GM18517 (cell line): ENCODE measurements at regions not wholly inside any gene's neighbourhood (a gene's known extent, or its start where the extent isn't known, plus 50 kb on each side); places are given as distances from the start of the nearest gene placed in this dataset.
A peak's percentile ranks its signal among the peaks of the same experiment; 100 is the strongest.
"Not testable (repeated sequence)": the region's sequence is repeated elsewhere in the genome, so short reads cannot be mapped to it uniquely, and the experiment has no call there.

Experiments used
- ATAC-seq: cut with Tn5 transposase; IDR thresholded peaks from one replicate; pipeline ENCODE4 v1.9.1; 2021; ENCODE audit warnings: mild to moderate bottlenecking, moderate library complexity; ENCODE audit not compliant: unreplicated experiment

DNA sequence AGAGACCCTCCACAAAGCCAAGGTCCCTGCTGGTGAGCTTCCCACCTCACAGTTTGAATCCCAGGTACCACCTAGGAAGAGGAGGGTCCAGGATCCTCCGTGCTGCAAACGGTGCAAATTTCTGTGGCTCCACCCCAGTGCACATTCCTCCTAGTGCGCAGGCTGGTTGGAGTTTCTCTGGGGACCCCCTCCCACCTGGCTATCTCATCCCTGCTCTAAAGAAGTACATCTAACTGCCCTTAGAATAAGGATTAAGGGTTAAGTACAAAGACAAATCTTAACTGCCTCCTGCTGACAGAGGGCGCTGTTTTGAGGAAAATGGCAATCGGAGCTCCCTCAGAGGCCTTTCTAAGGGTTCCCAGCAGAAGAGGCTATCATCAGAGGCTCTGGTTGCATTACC is 109.6 kb upstream of the FSIP2 start:
- ATAC-seq: peak; percentile 53

GRCh38 chr2:185633621-185634020 is 105.0 kb upstream of the FSIP2 start:
- ATAC-seq: no peak

DNA sequence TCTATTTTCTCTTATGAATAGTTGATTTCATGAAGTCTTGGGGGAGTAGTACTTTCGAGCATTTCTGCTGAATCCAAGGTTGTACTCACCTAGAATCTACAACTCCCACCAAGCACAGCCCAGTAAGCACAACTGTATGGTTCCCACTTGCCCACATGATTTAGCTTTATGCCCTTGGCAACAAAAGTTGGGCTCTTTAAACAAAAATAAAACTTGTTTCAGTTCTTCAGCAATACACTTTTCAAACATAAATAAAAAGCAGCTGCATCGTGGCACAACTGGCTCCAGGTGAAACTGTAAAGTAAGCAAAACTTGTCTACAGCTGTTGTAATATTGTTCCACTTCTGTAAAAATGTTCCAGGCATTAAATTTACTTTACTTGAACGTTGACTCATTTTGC is 99.8 kb upstream of the FSIP2 start:
- ATAC-seq: no peak

DNA sequence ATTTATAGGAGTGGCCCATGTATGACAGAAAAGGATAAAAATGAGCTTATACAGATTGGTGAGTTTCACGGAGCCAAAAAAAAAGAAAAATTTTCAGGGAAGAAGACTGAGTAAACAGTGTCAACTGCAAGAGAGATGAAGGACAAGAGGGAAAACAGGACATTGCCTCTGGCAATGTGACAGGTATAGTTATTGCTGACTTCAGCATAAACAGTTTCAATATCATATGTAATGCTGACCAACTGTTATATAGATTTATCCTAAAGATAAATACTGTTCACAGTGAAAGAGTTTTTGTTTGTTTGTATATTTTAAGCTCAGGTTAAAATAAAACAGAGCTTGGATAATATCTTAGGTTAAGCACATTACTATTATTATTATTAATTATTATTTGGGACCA is 98.0 kb upstream of the FSIP2 start:
- no peak for ATAC-seq

GRCh38 chr2:185643434-185643833 is 95.2 kb upstream of the FSIP2 start:
- ATAC-seq: no peak

DNA sequence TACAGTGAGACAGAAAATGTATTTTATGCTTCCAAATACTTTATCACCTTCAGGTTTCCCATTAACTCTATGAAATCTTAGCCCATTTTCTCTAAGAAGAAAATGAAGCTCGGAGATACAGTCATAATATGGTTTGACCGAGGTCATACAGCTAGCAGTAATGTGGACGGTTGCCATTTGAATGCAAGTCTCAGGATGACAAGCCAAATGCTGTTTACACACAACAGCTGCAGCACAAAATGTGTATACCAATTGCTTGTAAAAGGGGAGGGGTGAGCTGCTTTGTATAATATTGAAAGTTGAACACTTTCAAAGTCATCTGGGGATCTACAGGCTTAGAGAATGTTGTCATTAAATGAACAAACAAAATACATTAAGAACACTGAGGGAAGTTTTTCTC is 93.8 kb upstream of the FSIP2 start:
- no peak for ATAC-seq

GRCh38 chr2:185645529-185645928 is 93.1 kb upstream of the FSIP2 start:
- no peak for ATAC-seq

DNA sequence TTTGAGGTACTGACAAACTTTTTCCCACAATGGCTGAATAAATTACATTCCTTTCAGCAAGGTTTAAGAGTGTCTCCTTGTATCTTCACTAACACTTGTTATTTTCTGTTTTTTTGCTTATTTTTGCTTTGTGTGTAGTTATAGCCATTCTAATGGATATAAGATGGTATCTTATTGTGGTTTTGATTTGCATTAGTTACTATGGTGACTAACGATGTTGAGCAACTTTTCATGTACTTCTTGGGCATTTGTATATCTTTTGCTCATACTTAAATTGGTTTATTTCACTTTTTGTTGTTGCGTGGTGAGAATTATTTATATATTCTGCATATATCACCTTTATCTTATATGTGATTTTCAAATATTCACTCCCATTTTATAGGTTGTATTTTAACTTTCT is 79.9 kb upstream of the FSIP2 start:
- ATAC-seq: no peak

DNA sequence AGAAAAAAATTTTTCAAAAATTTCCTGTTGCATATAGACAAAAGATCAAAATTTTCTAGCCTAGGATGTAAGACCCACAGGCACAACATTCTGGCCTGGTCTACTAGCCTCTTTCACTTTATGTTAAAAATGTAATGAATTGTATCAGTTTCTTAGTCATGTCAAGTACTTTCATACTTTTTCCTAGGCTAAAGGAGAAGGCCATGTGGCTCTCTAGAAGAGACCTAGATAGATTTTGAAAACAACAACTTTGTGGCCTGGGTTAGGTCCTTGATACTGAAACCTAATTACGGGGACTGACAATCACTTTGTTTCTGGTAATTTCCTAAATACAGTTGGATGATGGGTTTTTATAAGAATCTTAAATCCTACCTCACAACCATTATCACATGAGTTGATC is 74.8 kb upstream of the FSIP2 start:
- no peak for ATAC-seq

- ATAC-seq: no peak
Measured at GRCh38 chr2:185664384-185664783, 74.2 kb upstream of the FSIP2 start.

DNA sequence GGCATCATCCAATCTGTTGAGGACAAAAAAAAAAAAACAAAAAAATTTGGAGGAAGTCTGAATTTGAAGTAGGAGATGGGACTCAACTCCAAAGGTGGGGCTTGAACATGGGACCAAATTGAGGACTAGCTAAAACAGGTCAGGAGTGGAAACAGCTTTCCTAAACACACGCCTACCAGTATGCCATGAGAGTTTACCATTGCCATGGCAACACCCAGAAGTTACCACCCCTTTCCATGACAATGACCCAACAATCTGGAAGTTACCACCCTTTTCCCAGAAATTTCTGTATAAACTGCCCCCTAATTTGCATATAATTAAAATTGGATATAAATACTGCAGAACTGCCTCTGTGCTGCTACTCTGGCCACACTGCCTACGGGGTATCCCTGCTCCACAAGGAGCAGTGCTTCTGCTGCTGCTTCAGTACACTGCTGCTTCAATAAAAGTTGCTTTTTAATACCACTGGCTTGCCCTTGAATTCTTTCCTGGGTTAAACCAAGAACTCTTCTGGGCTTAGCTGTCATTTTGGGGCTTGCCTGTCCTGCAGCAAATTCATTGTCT is 73.3 kb upstream of the FSIP2 start:
- ATAC-seq: no peak

- no peak for ATAC-seq
Measured at GRCh38 chr2:185667452-185667851, 71.2 kb upstream of the FSIP2 start.

GRCh38 chr2:185668710-185669109 is 69.9 kb upstream of the FSIP2 start:
- no peak for ATAC-seq

DNA sequence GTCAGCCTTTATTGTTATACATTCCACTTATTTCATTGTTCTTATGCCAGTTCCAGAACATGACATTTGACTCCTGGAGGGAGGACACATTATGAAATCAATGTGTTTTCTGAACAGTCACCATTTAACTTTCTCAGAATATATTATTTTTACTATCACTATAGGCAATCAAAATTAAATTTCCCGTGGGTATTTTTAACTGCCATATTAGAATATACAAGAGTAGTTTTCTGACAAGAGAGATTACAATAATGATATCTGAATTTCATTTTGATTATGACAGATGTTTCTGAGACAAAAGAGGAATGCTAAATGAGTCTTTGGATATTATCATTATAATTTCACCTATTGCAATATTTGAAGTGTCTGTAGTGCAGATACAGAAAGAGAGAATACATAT is 64.4 kb upstream of the FSIP2 start:
- no peak for ATAC-seq

GRCh38 chr2:185676316-185676715 is 62.3 kb upstream of the FSIP2 start:
- ATAC-seq: no peak

DNA sequence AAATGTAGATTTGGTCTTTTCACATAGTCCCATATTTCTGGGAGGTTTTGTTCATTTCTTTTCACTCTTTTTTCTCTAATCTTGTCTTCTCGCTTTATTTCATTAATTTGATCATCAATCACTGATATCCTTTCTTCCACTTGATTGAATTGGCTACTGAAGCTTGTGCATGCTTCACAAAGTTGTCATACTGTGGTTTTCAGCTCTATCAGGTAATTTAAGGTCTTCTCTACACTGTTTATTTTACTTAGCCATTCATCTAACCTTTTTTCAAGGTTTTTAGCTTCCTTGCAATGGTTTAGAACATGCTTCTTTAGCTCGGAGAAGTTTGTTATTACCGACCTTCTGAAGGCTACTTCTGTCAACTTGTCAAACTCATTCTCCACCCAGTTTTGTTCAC is 51.6 kb upstream of the FSIP2 start:
- ATAC-seq: not testable (repeated sequence)

DNA sequence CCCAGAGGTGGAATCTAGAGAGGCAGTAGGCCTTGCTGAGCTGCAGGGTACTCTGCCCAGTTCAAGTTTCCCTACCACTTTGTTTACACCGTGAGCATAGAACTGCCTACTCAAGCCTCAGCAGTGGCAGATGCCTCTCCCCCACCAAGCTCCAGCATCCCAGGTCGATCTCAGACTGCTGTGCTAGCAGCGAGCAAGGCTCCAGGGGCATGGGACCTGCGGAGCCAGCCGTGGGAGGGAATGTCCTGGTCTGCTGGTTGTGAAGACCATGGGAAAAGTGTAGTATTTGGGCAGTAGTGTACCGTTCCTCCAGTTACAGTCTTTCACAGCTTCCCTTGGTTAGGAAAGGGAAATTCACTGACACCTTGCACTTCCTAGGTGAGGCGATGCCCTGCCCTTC is 50.6 kb upstream of the FSIP2 start:
- no peak for ATAC-seq
